NCI-H2107 treated with DMSO at 0.1 percent for 48 hours (cell line): ENCODE measurements at regions not wholly inside any gene's neighbourhood (a gene's known extent, or its start where the extent isn't known, plus 50 kb on each side); places are given as distances from the start of the nearest gene placed in this dataset.

Experiments used
- DNase-seq: peaks from one replicate; lab custom pipeline; 2025; ENCODE audit not compliant: unreplicated experiment; lab: John Stamatoyannopoulos, UW

- DNase-seq: no peak
These were observed 107.2 kb downstream of the DACT2 start for GRCh38 chr6:168212362-168212761.

GRCh38 chr6:168211681-168212080, 107.9 kb downstream of the DACT2 start:
- DNase-seq: no peak

- DNase-seq: no peak
These were observed 109.1 kb downstream of the DACT2 start for GRCh38 chr6:168210239-168211105.

DNA sequence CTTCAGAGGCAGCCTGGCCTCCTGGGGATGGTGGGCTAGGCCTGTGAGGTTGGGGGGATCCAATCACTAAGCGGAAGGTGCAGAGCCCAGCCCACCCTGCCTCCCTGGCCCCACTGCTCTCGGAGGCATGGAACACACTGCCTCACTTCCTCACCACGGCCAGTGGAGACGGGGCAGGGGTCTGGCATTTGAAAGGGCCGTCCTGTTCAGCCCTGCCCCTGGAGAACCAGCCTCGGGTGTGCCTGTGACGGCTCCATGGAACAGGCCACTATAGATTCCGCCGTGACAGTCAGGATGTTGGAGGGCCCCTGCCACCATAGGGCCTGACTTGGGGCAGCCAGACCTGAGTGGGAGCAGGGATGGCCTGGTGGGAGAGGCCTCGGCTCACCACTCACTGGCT, 110.2 kb downstream of the DACT2 start:
- no peak for DNase-seq

DNA sequence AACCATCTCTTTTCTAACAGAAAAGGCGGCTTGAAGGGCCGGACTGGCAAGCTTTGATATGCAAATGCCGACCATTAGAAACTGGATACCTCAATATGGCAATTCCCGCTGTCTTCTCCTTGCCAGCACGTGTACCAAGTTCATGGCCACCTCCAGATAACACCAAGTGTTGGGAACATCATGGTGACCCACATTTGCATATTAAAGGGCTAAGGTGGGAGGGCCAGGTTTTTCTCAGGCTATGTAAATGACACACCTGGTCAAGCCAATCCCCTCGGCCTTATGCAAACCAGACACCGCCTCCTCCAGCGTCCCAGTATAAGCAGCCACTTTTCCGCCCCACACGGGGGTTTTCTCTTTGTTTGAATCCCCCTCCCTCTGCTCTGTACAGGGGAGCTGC, 110.7 kb downstream of the DACT2 start:
- DNase-seq: no peak

- no peak for DNase-seq
These were observed 111.2 kb downstream of the DACT2 start for GRCh38 chr6:168208402-168208801.

- DNase-seq: no peak
These were observed 112.0 kb downstream of the DACT2 start for GRCh38 chr6:168207421-168208175.

GRCh38 chr6:168206661-168207274, 112.8 kb downstream of the DACT2 start:
- DNase-seq: no peak

DNA sequence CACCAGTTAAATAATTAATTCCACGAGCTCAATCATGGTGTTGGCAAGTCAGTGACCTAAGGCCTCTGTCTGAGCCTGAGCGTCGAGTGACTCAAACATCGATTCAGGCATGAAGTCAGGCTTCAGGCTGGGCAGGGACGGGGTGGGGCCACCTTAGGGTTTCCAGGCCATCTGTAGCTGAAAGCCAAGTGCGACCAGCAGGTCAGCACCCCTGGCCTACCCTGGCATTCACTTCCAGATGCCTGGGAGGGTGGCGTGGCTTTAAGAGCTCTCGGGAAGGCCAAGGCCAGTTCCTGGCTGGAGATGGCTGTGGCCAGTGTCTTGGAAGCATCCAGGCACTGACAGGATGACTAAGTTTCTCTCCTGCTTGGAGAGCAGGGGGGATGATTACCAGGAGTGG, 113.4 kb downstream of the DACT2 start:
- no peak for DNase-seq

GRCh38 chr6:168201799-168202198, 117.8 kb downstream of the DACT2 start:
- DNase-seq: no peak

DNA sequence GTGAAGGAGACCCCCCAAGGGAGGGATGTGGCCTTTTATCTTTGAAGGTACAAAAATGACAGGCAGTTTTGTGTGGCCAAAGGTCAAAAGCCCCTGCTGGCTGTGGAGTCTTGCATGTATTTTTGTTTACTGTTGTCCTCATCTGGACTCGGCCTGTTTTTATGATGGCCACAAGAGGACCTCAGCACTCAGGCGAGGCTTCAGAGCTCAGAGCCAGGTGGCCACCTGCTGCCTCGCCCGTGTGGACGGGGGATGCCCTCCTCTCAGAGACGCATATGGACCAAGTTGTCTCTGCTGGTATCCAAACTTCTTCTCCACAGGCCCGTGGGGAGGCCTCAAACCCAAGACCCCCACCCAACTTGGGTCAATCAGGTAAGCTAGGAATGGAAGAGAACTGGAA, 118.2 kb downstream of the DACT2 start:
- DNase-seq: no peak

DNA sequence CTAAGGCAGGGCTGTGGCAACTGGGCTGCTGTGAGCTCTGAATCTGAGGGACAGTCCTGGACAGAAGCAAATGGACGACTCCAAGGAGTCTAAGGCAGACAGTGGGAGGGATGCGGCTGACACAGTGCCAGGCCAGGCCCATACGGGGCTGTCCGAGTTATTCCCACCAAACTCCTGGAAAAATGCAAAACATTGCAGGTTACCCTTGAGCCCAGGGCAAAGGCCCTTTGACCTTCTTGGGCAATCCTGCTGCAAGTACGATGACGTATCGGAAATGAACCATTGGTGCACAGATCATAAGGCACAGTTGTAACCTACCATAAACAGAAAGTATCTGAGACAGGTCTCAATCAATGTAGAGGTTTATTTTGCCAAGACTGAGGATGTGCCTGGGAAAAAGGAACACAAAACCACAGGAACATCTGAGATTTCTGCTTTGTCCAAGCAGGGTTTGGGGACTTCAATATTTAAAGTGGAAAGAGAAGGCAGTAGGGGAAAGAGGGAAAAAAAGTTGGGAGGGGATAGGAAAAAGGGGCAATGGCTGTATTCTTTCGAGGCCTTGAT, 118.9 kb downstream of the DACT2 start:
- no peak for DNase-seq

- no peak for DNase-seq
These were observed 119.5 kb upstream of the FRMD1 start for GRCh38 chr6:168198302-168199180.

DNA sequence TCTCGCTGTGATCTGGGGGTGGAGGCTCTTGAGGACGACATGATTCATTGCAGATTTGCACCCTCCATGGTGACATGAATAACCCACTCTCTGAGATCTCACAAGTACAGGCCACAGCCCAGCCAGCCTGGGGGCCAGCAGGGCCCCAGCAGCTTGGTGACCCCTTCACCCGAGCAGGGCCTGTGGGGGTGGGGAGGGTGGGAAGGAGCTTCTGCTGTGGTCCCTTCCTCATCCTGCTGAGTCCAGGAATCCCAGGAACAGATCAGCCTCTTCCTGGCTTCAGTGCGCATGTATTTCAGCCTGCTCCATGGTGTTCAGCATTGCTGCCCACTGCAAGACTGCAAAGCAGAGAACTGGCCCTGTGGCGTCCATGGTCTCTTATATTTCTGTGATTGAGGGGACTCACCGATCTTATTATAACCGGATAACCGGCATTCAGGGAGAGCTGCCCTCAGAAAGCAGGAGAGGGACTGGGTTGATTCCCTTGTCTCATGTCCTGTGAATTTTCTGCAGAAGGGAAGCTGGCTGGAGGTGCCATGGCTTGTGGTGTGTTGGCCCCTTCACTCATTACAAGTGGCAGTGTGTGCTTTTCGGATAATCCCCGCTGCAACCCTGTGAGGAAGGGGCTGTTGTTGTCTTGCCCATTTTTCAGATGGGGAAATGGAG, 118.8 kb upstream of the FRMD1 start:
- no peak for DNase-seq

GRCh38 chr6:168196881-168197635, 118.0 kb upstream of the FRMD1 start:
- DNase-seq: no peak

GRCh38 chr6:168196385-168196860, 117.4 kb upstream of the FRMD1 start:
- DNase-seq: peak; percentile 91

DNA sequence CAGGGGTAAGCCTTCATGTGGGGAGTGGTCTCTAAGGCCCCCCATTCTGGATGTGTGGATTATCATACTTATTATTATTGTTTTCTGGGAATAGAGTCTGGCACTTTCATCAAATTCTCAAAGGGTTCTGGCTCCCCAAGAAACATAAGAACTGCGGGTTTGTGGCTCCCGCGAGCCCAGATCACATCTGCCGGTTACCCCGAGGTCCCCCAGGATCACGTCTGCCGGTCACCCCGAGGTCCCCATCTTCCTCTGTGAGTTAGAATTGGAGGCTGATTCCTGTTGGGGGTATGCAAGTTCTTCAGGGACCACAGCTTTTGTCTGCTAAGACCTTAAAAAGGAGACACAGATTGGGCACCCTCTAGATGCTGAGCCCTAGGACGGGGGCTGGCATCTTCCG, 116.7 kb upstream of the FRMD1 start:
- DNase-seq: no peak

GRCh38 chr6:168194732-168195567, 115.9 kb upstream of the FRMD1 start:
- DNase-seq: no peak
